GM12891 (cell line): ENCODE measurements at regions not wholly inside any gene's neighbourhood (a gene's known extent, or its start where the extent isn't known, plus 50 kb on each side); places are given as distances from the start of the nearest gene placed in this dataset.

Experiments
- DNase-seq: peaks from one replicate; pipeline ENCODE4 v3.0.0; 2011; ENCODE audit warnings: low spot score; ENCODE audit not compliant: insufficient read length
- FAIRE-seq: peaks from 2 replicates; lab custom pipeline; 2011; peaks lifted over from hg19 to GRCh38; lab: Jason Lieb, UNC
- PAX5 ChIP-seq: IDR thresholded peaks from 2 replicates; pipeline ENCODE4 v1.6.1; 2011; ENCODE audit warnings: low read length, moderate library complexity, mild to moderate bottlenecking; ENCODE audit not compliant: insufficient read depth, severe bottlenecking
- POLR2A ChIP-seq: IDR thresholded peaks from 2 replicates; pipeline ENCODE4 v1.6.1; 2011; ENCODE audit warnings: low read depth, low read length, control low read depth
- POLR2AphosphoS5 ChIP-seq: IDR thresholded peaks from 2 replicates; pipeline ENCODE4 v1.6.1; 2011; ENCODE audit warnings: low read depth, low read length, control low read depth
- POU2F2 ChIP-seq: IDR thresholded peaks from 2 replicates; pipeline ENCODE4 v1.6.1; 2011; ENCODE audit warnings: low read depth, mild to moderate bottlenecking, control low read depth, low read length, moderate library complexity
- SPI1 ChIP-seq: IDR thresholded peaks from 2 replicates; pipeline ENCODE4 v1.6.1; 2011; ENCODE audit warnings: low read depth, low read length, control low read depth
- TAF1 ChIP-seq: IDR thresholded peaks from 2 replicates; pipeline ENCODE4 v1.6.1; 2011; ENCODE audit warnings: low read depth, low read length, control low read depth

- no peak for TF ChIP-seq PAX5
- no peak for TF ChIP-seq POLR2A
- TF ChIP-seq TAF1 = no peak
- no peak for TF ChIP-seq POU2F2
- TF ChIP-seq POLR2AphosphoS5 = no peak
- no peak for TF ChIP-seq SPI1
- no peak for DNase-seq
- FAIRE-seq = no peak
Measured at GRCh38 chr12:127401005-127401404, 866.0 kb upstream of the TMEM132C start.

DNA sequence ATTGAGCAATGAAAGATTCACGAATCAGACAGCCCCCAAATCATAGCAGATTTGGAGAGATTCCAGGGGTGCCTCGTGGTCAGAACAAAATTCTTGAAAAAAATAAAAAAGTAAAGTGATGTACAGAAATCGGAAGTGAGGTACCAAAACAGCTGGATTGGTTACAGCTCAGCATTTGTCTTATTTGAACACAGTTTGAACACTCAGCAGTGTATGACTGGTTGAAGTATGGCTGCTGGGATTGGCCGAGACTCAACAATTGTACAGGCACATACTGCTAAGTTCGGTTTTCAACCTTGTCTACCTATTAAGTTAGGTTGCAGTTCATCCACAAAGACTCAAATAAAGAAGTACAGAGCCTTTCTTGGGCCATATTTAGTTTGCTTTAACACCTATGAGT is 865.4 kb upstream of the TMEM132C start:
- no peak for DNase-seq

GRCh38 chr12:127411166-127411915 is 855.6 kb upstream of the TMEM132C start:
- no peak for TF ChIP-seq POLR2A
- FAIRE-seq (no peak), DNase-seq (no peak)

More for the DNA sequence above, 865.4 kb upstream of the TMEM132C start:
- FAIRE-seq = no peak
- TF ChIP-seq POLR2A (no peak), POU2F2 (no peak), POLR2AphosphoS5 (no peak), PAX5 (no peak), SPI1 (no peak), TAF1 (no peak)

DNA sequence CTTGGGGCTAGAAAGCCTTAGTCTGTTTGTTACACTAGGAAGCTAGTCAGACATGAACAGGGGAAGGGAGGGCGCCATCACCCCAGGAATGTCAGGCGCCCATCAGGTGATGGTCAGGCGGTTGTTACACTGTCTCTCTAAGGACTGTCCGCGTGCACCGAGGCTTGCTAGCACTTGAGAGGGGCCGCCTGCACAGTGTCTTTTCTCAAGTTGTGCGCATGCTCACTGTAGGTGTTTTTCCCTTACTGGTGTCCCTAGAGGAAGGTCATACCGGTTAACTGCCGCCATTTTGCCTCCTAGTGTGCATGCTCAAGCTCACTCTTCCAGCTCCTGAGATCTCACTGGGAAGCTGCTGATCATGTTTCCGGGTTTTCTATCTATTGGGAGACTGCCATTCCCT is 855.0 kb upstream of the TMEM132C start:
- no peak for TF ChIP-seq POLR2A
- TF ChIP-seq SPI1 = no peak
- TF ChIP-seq PAX5 = no peak
- TF ChIP-seq TAF1 = no peak
- no peak for TF ChIP-seq POLR2AphosphoS5
- TF ChIP-seq POU2F2 = no peak
- FAIRE-seq = no peak
- no peak for DNase-seq

DNA sequence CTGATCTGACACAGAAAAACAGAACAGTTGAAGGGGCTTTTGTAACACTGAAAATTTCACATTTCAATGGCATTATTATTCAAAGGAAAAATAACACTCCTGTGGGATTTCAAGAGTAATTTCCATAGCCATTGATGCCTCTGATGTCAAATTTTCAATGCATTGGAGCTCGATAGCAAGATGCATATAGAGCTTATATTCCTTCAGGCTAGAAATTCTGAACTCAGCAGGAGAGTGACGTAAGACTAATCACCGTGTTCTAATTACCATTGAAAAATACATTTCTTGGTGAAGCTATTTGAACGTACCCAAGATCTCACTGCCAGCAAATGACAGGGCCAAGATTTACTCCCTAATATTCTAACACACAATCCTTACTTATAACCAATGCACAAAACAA is 854.1 kb upstream of the TMEM132C start:
- TF ChIP-seq POU2F2 (no peak), TAF1 (no peak), POLR2A (no peak), PAX5 (no peak), SPI1 (no peak), POLR2AphosphoS5 (no peak)
- FAIRE-seq = no peak
- DNase-seq = no peak

- FAIRE-seq = no peak
- DNase-seq = no peak
- TF ChIP-seq SPI1 (no peak), PAX5 (no peak), POLR2A (no peak), TAF1 (no peak), POLR2AphosphoS5 (no peak), POU2F2 (no peak)
Measured at GRCh38 chr12:127414186-127414585, 852.8 kb upstream of the TMEM132C start.

GRCh38 chr12:127414636-127415035 is 852.3 kb upstream of the TMEM132C start:
- DNase-seq (no peak), FAIRE-seq (no peak)
- TF ChIP-seq SPI1 (no peak), POLR2AphosphoS5 (no peak), TAF1 (no peak), POLR2A (no peak), POU2F2 (no peak), PAX5 (no peak)

GRCh38 chr12:127416796-127417195 is 850.2 kb upstream of the TMEM132C start:
- TF ChIP-seq SPI1 = no peak
- TF ChIP-seq POLR2A = no peak
- TF ChIP-seq TAF1 = no peak
- TF ChIP-seq POU2F2 = no peak
- no peak for TF ChIP-seq POLR2AphosphoS5
- no peak for TF ChIP-seq PAX5
- FAIRE-seq = no peak

GRCh38 chr12:127419111-127419510 is 847.9 kb upstream of the TMEM132C start:
- TF ChIP-seq POLR2AphosphoS5 (no peak), POU2F2 (no peak), POLR2A (no peak), PAX5 (no peak), SPI1 (no peak), TAF1 (no peak)
- DNase-seq = no peak
- FAIRE-seq = no peak

More at GRCh38 chr12:127416796-127417195, 850.2 kb upstream of the TMEM132C start:
- DNase-seq = no peak

- DNase-seq = no peak
- no peak for FAIRE-seq
- no peak for TF ChIP-seq SPI1
- no peak for TF ChIP-seq POU2F2
- TF ChIP-seq TAF1 = no peak
- TF ChIP-seq POLR2AphosphoS5 = no peak
- no peak for TF ChIP-seq PAX5
- no peak for TF ChIP-seq POLR2A
Measured at GRCh38 chr12:127421614-127422013, 845.4 kb upstream of the TMEM132C start.

- FAIRE-seq (no peak), DNase-seq (no peak)
- TF ChIP-seq PAX5 (no peak), POU2F2 (no peak), TAF1 (no peak), POLR2A (no peak), SPI1 (no peak), POLR2AphosphoS5 (no peak)
Measured at GRCh38 chr12:127422935-127423566, 843.9 kb upstream of the TMEM132C start.
